ENCODE measurements at regions not wholly inside any gene's neighbourhood (a gene's known extent, or its start where the extent isn't known, plus 50 kb on each side); places are given as distances from the start of the nearest gene placed in this dataset.
A peak's percentile ranks its signal among the peaks of the same experiment; 100 is the strongest.

- peak; percentile 0 for DNase-seq (ENCODE audit: low read depth)
- no peak for TF ChIP-seq CTCF (conservative IDR thresholded peaks at IDR 0.05; ENCODE audit: control insufficient read depth, insufficient read depth, low read depth, low read length)
- no peak overlapping the region for H3K4me3 ChIP-seq (ENCODE audit: control insufficient read depth, low read depth, low read length)
Measured at GRCh38 chr13:61084988-61085387, 330.7 kb downstream of the PCDH20 start.

GRCh38 chr13:61078976-61079770 lies 336.5 kb downstream of the PCDH20 start:
- H3K4me3 ChIP-seq (ENCODE audit: control insufficient read depth, low read depth, low read length) = no peak overlapping the region
- TF ChIP-seq CTCF (conservative IDR thresholded peaks at IDR 0.05; ENCODE audit: control insufficient read depth, insufficient read depth, low read depth, low read length) = no peak
- no peak for DNase-seq (ENCODE audit: low read depth)

- DNase-seq (ENCODE audit: low read depth) = no peak
- H3K4me3 ChIP-seq (ENCODE audit: control insufficient read depth, low read depth, low read length) = no peak overlapping the region
- no peak for TF ChIP-seq CTCF (conservative IDR thresholded peaks at IDR 0.05; ENCODE audit: control insufficient read depth, insufficient read depth, low read depth, low read length)
Measured at GRCh38 chr13:61052175-61052574, 363.5 kb downstream of the PCDH20 start.

GRCh38 chr13:61045251-61045650 lies 370.4 kb downstream of the PCDH20 start:
- H3K4me3 ChIP-seq (ENCODE audit: control insufficient read depth, low read depth, low read length) = no peak overlapping the region
- DNase-seq (ENCODE audit: low read depth) = no peak
- no peak for TF ChIP-seq CTCF (conservative IDR thresholded peaks at IDR 0.05; ENCODE audit: control insufficient read depth, insufficient read depth, low read depth, low read length)

GRCh38 chr13:61040181-61040580 lies 375.5 kb downstream of the PCDH20 start:
- H3K4me3 ChIP-seq (ENCODE audit: control insufficient read depth, low read depth, low read length) = no peak overlapping the region
- no peak for TF ChIP-seq CTCF (conservative IDR thresholded peaks at IDR 0.05; ENCODE audit: control insufficient read depth, insufficient read depth, low read depth, low read length)
- DNase-seq (ENCODE audit: low read depth) = no peak

GRCh38 chr13:61039302-61039701 lies 376.3 kb downstream of the PCDH20 start:
- DNase-seq (ENCODE audit: low read depth) = no peak
- no peak for TF ChIP-seq CTCF (conservative IDR thresholded peaks at IDR 0.05; ENCODE audit: control insufficient read depth, insufficient read depth, low read depth, low read length)
- no peak overlapping the region for H3K4me3 ChIP-seq (ENCODE audit: control insufficient read depth, low read depth, low read length)
